IMR-90 (cell line): ENCODE measurements at regions not wholly inside any gene's neighbourhood (a gene's known extent, or its start where the extent isn't known, plus 50 kb on each side); places are given as distances from the start of the nearest gene placed in this dataset.

Experiments
- ATAC-seq: fragments of 200-7000 bp; cut with Tn5 transposase; 2 replicates; pipeline ENCODE4 v1.9.1; 2020; ENCODE audit warnings: low read depth, mild to moderate bottlenecking, moderate library complexity
- BruUV-seq: library from RNA; stranded (reverse); fragments of 400-500 nt; replicated peaks from 2 replicates; lab custom pipeline; 2021; lab: Mats Ljungman, UMichigan
- CTCF ChIA-PET: fragments of 300-600 bp; formaldehyde crosslinking; extraction: SDS; loops from one replicate; lab custom pipeline; 2021; ENCODE audit warnings: antibody characterized with exemption; lab: Yijun Ruan, JAX
- POLR2A ChIA-PET: fragments of 300-600 bp; sonication (Branson Sonifier 250); formaldehyde crosslinking; loops from one replicate; lab custom pipeline; 2022; ENCODE audit warnings: antibody characterized with exemption; ENCODE audit not compliant: unreplicated experiment; lab: Charles Lee
- DNase-seq: peaks from one replicate; pipeline ENCODE4 v3.0.0; 2013
- H2AFZ ChIP-seq: replicated peaks from 2 replicates; pipeline ENCODE3; 2013; ENCODE audit warnings: low read length, mild to moderate bottlenecking; ENCODE audit not compliant: poor library complexity
- H2AK5ac ChIP-seq: 2 replicates; pipeline ENCODE4 v1.6.1; 2013; ENCODE audit warnings: low read depth, low read length, inconsistent platforms
- H2AK9ac ChIP-seq: replicated peaks from 2 replicates; pipeline ENCODE3; 2013; ENCODE audit warnings: mild to moderate bottlenecking, low read depth, low read length, moderate library complexity; ENCODE audit not compliant: poor library complexity
- H2BK120ac ChIP-seq: 2 replicates; pipeline ENCODE4 v1.6.1; 2013; ENCODE audit warnings: low read depth, low read length, inconsistent platforms
- H2BK15ac ChIP-seq: 3 replicates; pipeline ENCODE4 v1.6.1; 2013; ENCODE audit warnings: low read depth, low read length, inconsistent platforms
- H2BK20ac ChIP-seq: 2 replicates; pipeline ENCODE4 v1.6.1; 2013; ENCODE audit warnings: low read depth, mild to moderate bottlenecking, inconsistent platforms, low read length, moderate library complexity
- H2BK5ac ChIP-seq: 2 replicates; pipeline ENCODE4 v1.6.1; 2013; ENCODE audit warnings: mild to moderate bottlenecking, low read depth, low read length, inconsistent platforms; ENCODE audit not compliant: poor library complexity, severe bottlenecking
- H3K14ac ChIP-seq: replicated peaks from 2 replicates; pipeline ENCODE4 v1.6.1; 2013; ENCODE audit warnings: low read depth, low read length, inconsistent platforms
- H3K18ac ChIP-seq: 2 replicates; pipeline ENCODE4 v1.6.1; 2013; ENCODE audit warnings: low read depth, low read length, control low read depth
- H3K23ac ChIP-seq: 2 replicates; pipeline ENCODE4 v1.6.1; 2013; ENCODE audit warnings: low read depth, low read length, inconsistent platforms
- H3K27ac ChIP-seq: 2 replicates; pipeline ENCODE4 v1.5.1; 2013; ENCODE audit warnings: mild to moderate bottlenecking, control low read depth, low read length; ENCODE audit not compliant: insufficient read depth
- H3K27me3 ChIP-seq: 2 replicates; pipeline ENCODE4 v1.6.1; 2013; ENCODE audit warnings: low read length; ENCODE audit not compliant: control insufficient read depth, insufficient read depth
- H3K36me3 ChIP-seq: 2 replicates; pipeline ENCODE4 v1.6.1; 2013; ENCODE audit warnings: low read length, mixed read lengths; ENCODE audit not compliant: control insufficient read depth, insufficient read depth
- H3K4ac ChIP-seq: 2 replicates; pipeline ENCODE4 v1.6.1; 2013; ENCODE audit warnings: low read depth, low read length, inconsistent platforms
- H3K4me1 ChIP-seq: 2 replicates; pipeline ENCODE4 v1.6.1; 2013; ENCODE audit warnings: low read length, mixed read lengths; ENCODE audit not compliant: control insufficient read depth, insufficient read depth
- H3K4me2 ChIP-seq: 2 replicates; pipeline ENCODE4 v1.6.1; 2013; ENCODE audit warnings: low read depth, mild to moderate bottlenecking, control low read depth, low read length, moderate library complexity
- H3K4me3 ChIP-seq: 2 replicates; pipeline ENCODE4 v1.5.1; 2013; ENCODE audit warnings: low read depth, mild to moderate bottlenecking, control low read depth, low read length, moderate library complexity; ENCODE audit not compliant: insufficient read depth
- H3K56ac ChIP-seq: 2 replicates; pipeline ENCODE4 v1.6.1; 2013; ENCODE audit warnings: low read length, inconsistent platforms; ENCODE audit not compliant: insufficient read depth; ENCODE audit errors: extremely low read depth
- H3K79me1 ChIP-seq, 2 experiments: 2 replicates each; pipeline ENCODE4 v1.6.1; 2013; ENCODE audit warnings: low read length in 2 of 2, inconsistent platforms in 1 of 2, low read depth in 1 of 2
- H3K9ac ChIP-seq: 2 replicates; pipeline ENCODE4 v1.6.1; 2013; ENCODE audit warnings: low read depth, low read length, control low read depth
- H3K9me1 ChIP-seq: 2 replicates; pipeline ENCODE4 v1.6.1; 2013; ENCODE audit warnings: low read length, inconsistent platforms; ENCODE audit not compliant: insufficient read depth
- H3K9me3 ChIP-seq: 2 replicates; pipeline ENCODE4 v1.6.1; 2013; ENCODE audit warnings: low read length; ENCODE audit not compliant: control insufficient read depth, insufficient read depth
- H4K20me1 ChIP-seq: 2 replicates; pipeline ENCODE4 v1.6.1; 2013; ENCODE audit warnings: low read length, inconsistent platforms; ENCODE audit not compliant: insufficient read depth
- H4K5ac ChIP-seq: 2 replicates; pipeline ENCODE4 v1.6.1; 2013; ENCODE audit warnings: mild to moderate bottlenecking, low read depth, low read length, control low read depth
- H4K8ac ChIP-seq, 2 experiments: 2 replicates each; pipeline ENCODE4 v1.6.1; 2013; ENCODE audit warnings: low read depth in 2 of 2, low read length in 2 of 2, control low read depth in 1 of 2, inconsistent platforms in 1 of 2
- H4K91ac ChIP-seq: 2 replicates; pipeline ENCODE4 v1.6.1; 2013; ENCODE audit warnings: low read depth, low read length, inconsistent platforms; ENCODE audit not compliant: insufficient read depth
- BHLHE40 ChIP-seq: fragments of 150-350 bp; IDR thresholded peaks from 2 replicates; pipeline ENCODE4 v1.6.1; 2016; ENCODE audit warnings: mild to moderate bottlenecking, low read depth, low read length
- CEBPB ChIP-seq: IDR thresholded peaks from 2 replicates; pipeline ENCODE4 v1.6.1; 2012; ENCODE audit warnings: low read depth, low read length, improper control_type of control experiment
- CHD1 ChIP-seq: IDR thresholded peaks from 2 replicates; pipeline ENCODE4 v1.6.1; 2012; ENCODE audit warnings: low read depth, low read length, improper control_type of control experiment
- FOS ChIP-seq: fragments of 150-350 bp; IDR thresholded peaks from 2 replicates; pipeline ENCODE4 v1.6.1; 2016; ENCODE audit warnings: low read depth, low read length
- MXI1 ChIP-seq: IDR thresholded peaks from 2 replicates; pipeline ENCODE4 v1.6.1; 2012; ENCODE audit warnings: low read depth, mild to moderate bottlenecking, low read length, moderate library complexity, borderline replicate concordance
- NFE2L2 ChIP-seq: fragments of 150-350 bp; IDR thresholded peaks from 2 replicates; pipeline ENCODE4 v1.6.1; 2016; ENCODE audit warnings: low read depth, mild to moderate bottlenecking, low read length
- RAD21 ChIP-seq: IDR thresholded peaks from 2 replicates; pipeline ENCODE4 v1.6.1; 2012; ENCODE audit warnings: low read length, improper control_type of control experiment
- RCOR1 ChIP-seq: IDR thresholded peaks from 2 replicates; pipeline ENCODE4 v1.6.1; 2012; ENCODE audit warnings: mild to moderate bottlenecking, low read length, improper control_type of control experiment; ENCODE audit not compliant: insufficient replicate concordance
- RFX5 ChIP-seq: IDR thresholded peaks from 2 replicates; pipeline ENCODE4 v1.8.0; 2012; ENCODE audit warnings: low read depth, mild to moderate bottlenecking, low read length, moderate library complexity
- dilution Hi-C: fragments of 300-500 bp; cut with HindIII; formaldehyde crosslinking; loops from one replicate; pipeline ENCODE4 v1.14.3; 2018; ENCODE audit warnings: low sequenced_read_pairs; ENCODE audit not compliant: unreplicated experiment
- in situ Hi-C: fragments of 300-500 bp; cut with MboI; formaldehyde crosslinking; loops from 3 replicates; pipeline ENCODE4 v1.14.3; 2019; ENCODE audit warnings: low sequenced_read_pairs, inconsistent platforms, mixed read lengths
- intact Hi-C: fragments of 100-400 bp; cut with micrococcal nuclease; formaldehyde crosslinking; loops from 2 replicates; pipeline ENCODE4 v1.10.0; 2022
- TF ChIP-seq, protein P1 (sequence below): conservative IDR thresholded peaks from 2 replicates; pipeline ENCODE4 v1.5.1; 2012; ENCODE audit warnings: mild to moderate bottlenecking, low read depth, low read length, improper control_type of control experiment
- TF ChIP-seq, protein P2 (sequence below): fragments of 150-350 bp; IDR thresholded peaks from 2 replicates; pipeline ENCODE4 v1.6.1; 2016; ENCODE audit warnings: low read depth, mild to moderate bottlenecking, low read length, moderate library complexity, borderline replicate concordance

DNA sequence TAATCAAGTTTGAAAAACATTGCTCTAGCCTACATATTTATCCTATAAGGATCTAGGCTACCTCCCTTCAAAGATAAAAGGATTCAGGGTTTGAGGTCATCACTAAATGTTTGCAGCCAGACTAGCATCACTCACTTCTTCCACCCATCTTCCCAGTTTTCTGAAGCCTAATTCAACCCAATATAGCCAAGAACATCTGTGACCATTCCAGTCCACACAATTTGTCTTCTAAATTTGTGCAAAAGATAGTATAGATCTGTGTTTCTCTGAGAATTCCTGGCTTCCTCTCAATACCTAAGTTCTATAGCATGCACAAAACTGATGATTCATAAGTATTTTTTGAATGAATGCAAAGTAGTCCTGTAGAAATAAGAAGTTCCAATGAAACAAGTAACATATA, 103.0 kb upstream of the CDK1 start:
- Histone ChIP-seq H3K23ac (no peak overlapping the region), H3K9ac (no peak overlapping the region), H3K79me1 (no peaks in the 10 kb centered on the region), H4K20me1 (no peaks in the 10 kb centered on the region), H3K4ac (no peak overlapping the region), H3K56ac (no peak overlapping the region), H2BK120ac (no peak overlapping the region), H2BK20ac (no peak overlapping the region), H2AK9ac (no peak overlapping the region), H3K14ac (no peak overlapping the region), H2AFZ (no peak overlapping the region), H3K27ac (no peak overlapping the region), H4K91ac (no peak overlapping the region), H2BK5ac (no peak overlapping the region), H3K4me3 (no peak overlapping the region), H2BK15ac (no peak overlapping the region), H2AK5ac (no peak overlapping the region), H4K8ac (no peak overlapping the region), H4K5ac (no peak overlapping the region), H3K9me1 (no peaks in the 10 kb centered on the region), H3K4me2 (no peak overlapping the region), H3K36me3 (no peaks in the 10 kb centered on the region), H3K4me1 (no peaks in the 10 kb centered on the region), H3K18ac (no peak overlapping the region), H3K27me3 (peaks cover 7% of the 10 kb centered on the region), H3K9me3 (0 out of 2 replicates have a peak, but pooled peaks cover 4% of the 10 kb centered on the region)
- in situ Hi-C loops (no loop called here), intact Hi-C loops (no loop called here), dilution Hi-C loops (no loop called here)
- ChIA-PET CTCF (no interaction called here), POLR2A (no interaction called here)
- BruUV-seq = no TSS peak
- ATAC-seq (no peak), DNase-seq (no peak)
- no peak for TF ChIP-seq FOS
- TF ChIP-seq CEBPB = no peak
- TF ChIP-seq, protein P1, sequence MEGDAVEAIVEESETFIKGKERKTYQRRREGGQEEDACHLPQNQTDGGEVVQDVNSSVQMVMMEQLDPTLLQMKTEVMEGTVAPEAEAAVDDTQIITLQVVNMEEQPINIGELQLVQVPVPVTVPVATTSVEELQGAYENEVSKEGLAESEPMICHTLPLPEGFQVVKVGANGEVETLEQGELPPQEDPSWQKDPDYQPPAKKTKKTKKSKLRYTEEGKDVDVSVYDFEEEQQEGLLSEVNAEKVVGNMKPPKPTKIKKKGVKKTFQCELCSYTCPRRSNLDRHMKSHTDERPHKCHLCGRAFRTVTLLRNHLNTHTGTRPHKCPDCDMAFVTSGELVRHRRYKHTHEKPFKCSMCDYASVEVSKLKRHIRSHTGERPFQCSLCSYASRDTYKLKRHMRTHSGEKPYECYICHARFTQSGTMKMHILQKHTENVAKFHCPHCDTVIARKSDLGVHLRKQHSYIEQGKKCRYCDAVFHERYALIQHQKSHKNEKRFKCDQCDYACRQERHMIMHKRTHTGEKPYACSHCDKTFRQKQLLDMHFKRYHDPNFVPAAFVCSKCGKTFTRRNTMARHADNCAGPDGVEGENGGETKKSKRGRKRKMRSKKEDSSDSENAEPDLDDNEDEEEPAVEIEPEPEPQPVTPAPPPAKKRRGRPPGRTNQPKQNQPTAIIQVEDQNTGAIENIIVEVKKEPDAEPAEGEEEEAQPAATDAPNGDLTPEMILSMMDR = no peak
- TF ChIP-seq BHLHE40 = no peak
- TF ChIP-seq, protein P2, sequence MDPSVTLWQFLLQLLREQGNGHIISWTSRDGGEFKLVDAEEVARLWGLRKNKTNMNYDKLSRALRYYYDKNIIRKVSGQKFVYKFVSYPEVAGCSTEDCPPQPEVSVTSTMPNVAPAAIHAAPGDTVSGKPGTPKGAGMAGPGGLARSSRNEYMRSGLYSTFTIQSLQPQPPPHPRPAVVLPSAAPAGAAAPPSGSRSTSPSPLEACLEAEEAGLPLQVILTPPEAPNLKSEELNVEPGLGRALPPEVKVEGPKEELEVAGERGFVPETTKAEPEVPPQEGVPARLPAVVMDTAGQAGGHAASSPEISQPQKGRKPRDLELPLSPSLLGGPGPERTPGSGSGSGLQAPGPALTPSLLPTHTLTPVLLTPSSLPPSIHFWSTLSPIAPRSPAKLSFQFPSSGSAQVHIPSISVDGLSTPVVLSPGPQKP = no peak
- no peak for TF ChIP-seq CHD1
- TF ChIP-seq RCOR1 = no peak
- no peak for TF ChIP-seq NFE2L2
- TF ChIP-seq RFX5 = no peak
- TF ChIP-seq RAD21 = no peak
- no peak for TF ChIP-seq MXI1
